Brain microvascular endothelial cell (primary cell): ENCODE measurements at regions not wholly inside any gene's neighbourhood (a gene's known extent, or its start where the extent isn't known, plus 50 kb on each side); places are given as distances from the start of the nearest gene placed in this dataset.

Experiments
- DNase-seq: peaks from one replicate; pipeline ENCODE4 v3.0.0-alpha.2; 2020
- H3K27ac ChIP-seq: fragments of 250-450 bp; sonication (Bioruptor Pico); 2 replicates; pipeline ENCODE4 v1.5.1; 2020; ENCODE audit warnings: mild to moderate bottlenecking, moderate library complexity
- H3K27me3 ChIP-seq: fragments of 250-450 bp; sonication (Bioruptor Pico); replicated peaks from 2 replicates; pipeline ENCODE4 v1.5.1; 2020; ENCODE audit warnings: mild to moderate bottlenecking
- H3K36me3 ChIP-seq: fragments of 250-450 bp; sonication (Bioruptor Pico); replicated peaks from 2 replicates; pipeline ENCODE4 v1.5.1; 2020; ENCODE audit warnings: mild to moderate bottlenecking
- H3K4me3 ChIP-seq: 2 replicates; pipeline ENCODE4 v1.5.1; 2011; ENCODE audit warnings: low read depth, mild to moderate bottlenecking, control low read depth, low read length, moderate library complexity
- CTCF ChIP-seq: IDR thresholded peaks from 2 replicates; pipeline ENCODE4 v1.5.1; 2011; ENCODE audit warnings: low read depth, mild to moderate bottlenecking, moderate library complexity, low read length, control low read depth, inconsistent platforms; ENCODE audit errors: missing control alignments
- in situ Hi-C: cut with HindIII; loops from 2 replicates; pipeline ENCODE4 v1.10.0; 2017; ENCODE audit warnings: low sequenced_read_pairs, low pct_ligation_motif_present

- TF ChIP-seq CTCF = no peak
- in situ Hi-C loops = no loop called here
- no peak overlapping the region for H3K27ac ChIP-seq
- H3K4me3 ChIP-seq = no peak overlapping the region
- DNase-seq = no peak
- H3K27me3 ChIP-seq = no peaks in the 10 kb centered on the region
- no peaks in the 10 kb centered on the region for H3K36me3 ChIP-seq
Measured at GRCh38 chr4:33714971-33715370, 2529.3 kb downstream of the ARAP2 start.

- in situ Hi-C loops = no loop called here
- peak; percentile 19 for DNase-seq
- H3K27ac ChIP-seq = no peak overlapping the region
- H3K36me3 ChIP-seq = no peaks in the 10 kb centered on the region
- no peak overlapping the region for H3K4me3 ChIP-seq
- no peaks in the 10 kb centered on the region for H3K27me3 ChIP-seq
- no peak for TF ChIP-seq CTCF
Measured at GRCh38 chr4:33715841-33716395, 2528.4 kb downstream of the ARAP2 start.

- no peaks in the 10 kb centered on the region for H3K27me3 ChIP-seq
- no peaks in the 10 kb centered on the region for H3K36me3 ChIP-seq
- DNase-seq = no peak
- TF ChIP-seq CTCF = no peak
- in situ Hi-C loops = no loop called here
- H3K4me3 ChIP-seq = no peak overlapping the region
- no peak overlapping the region for H3K27ac ChIP-seq
Measured at GRCh38 chr4:33722254-33722653, 2522.1 kb downstream of the ARAP2 start.

GRCh38 chr4:33722800-33723516 lies 2521.4 kb downstream of the ARAP2 start:
- Histone ChIP-seq H3K4me3 (no peak overlapping the region), H3K36me3 (no peaks in the 10 kb centered on the region), H3K27ac (no peak overlapping the region), H3K27me3 (no peaks in the 10 kb centered on the region)
- DNase-seq = no peak
- no peak for TF ChIP-seq CTCF
- in situ Hi-C loops = no loop called here

GRCh38 chr4:33724685-33725084 lies 2519.6 kb downstream of the ARAP2 start:
- no peak for DNase-seq
- Histone ChIP-seq H3K27me3 (no peaks in the 10 kb centered on the region), H3K27ac (no peak overlapping the region), H3K4me3 (no peak overlapping the region), H3K36me3 (no peaks in the 10 kb centered on the region)
- in situ Hi-C loops = no loop called here
- no peak for TF ChIP-seq CTCF

GRCh38 chr4:33725861-33726260 lies 2518.5 kb downstream of the ARAP2 start:
- in situ Hi-C loops = no loop called here
- Histone ChIP-seq H3K27me3 (no peaks in the 10 kb centered on the region), H3K4me3 (no peak overlapping the region), H3K36me3 (no peaks in the 10 kb centered on the region), H3K27ac (no peak overlapping the region)
- TF ChIP-seq CTCF = no peak
- no peak for DNase-seq
